HEK293T (cell line): ENCODE measurements at regions not wholly inside any gene's neighbourhood (a gene's known extent, or its start where the extent isn't known, plus 50 kb on each side); places are given as distances from the start of the nearest gene placed in this dataset.

Source experiments
- ARNT ChIP-seq: fragments of 450-650 bp; IDR thresholded peaks from 2 replicates; pipeline ENCODE4 v1.6.1; 2017; ENCODE audit warnings: mild to moderate bottlenecking
- BHLHE40 ChIP-seq: fragments of 450-650 bp; IDR thresholded peaks from 2 replicates; pipeline ENCODE4 v1.6.1; 2016; ENCODE audit warnings: mild to moderate bottlenecking, moderate library complexity, borderline replicate concordance
- CTBP1 ChIP-seq: fragments of 450-650 bp; IDR thresholded peaks from 2 replicates; pipeline ENCODE4 v1.6.1; 2016; ENCODE audit warnings: borderline replicate concordance
- ELF4 ChIP-seq: fragments of 450-650 bp; IDR thresholded peaks from 2 replicates; pipeline ENCODE4 v1.6.1; 2017; ENCODE audit warnings: antibody characterized with exemption
- FOXA1 ChIP-seq: fragments of 450-650 bp; IDR thresholded peaks from 2 replicates; pipeline ENCODE4 v1.6.1; 2016; ENCODE audit warnings: mild to moderate bottlenecking
- FOXK2 ChIP-seq: fragments of 450-650 bp; IDR thresholded peaks from 2 replicates; pipeline ENCODE4 v1.6.1; 2016; ENCODE audit warnings: mild to moderate bottlenecking
- FOXM1 ChIP-seq: fragments of 450-650 bp; IDR thresholded peaks from 2 replicates; pipeline ENCODE4 v1.6.1; 2017; ENCODE audit warnings: mild to moderate bottlenecking, borderline replicate concordance
- LEF1 ChIP-seq: fragments of 450-650 bp; IDR thresholded peaks from 2 replicates; pipeline ENCODE4 v1.6.1; 2017; ENCODE audit warnings: mild to moderate bottlenecking, borderline replicate concordance
- NFRKB ChIP-seq: fragments of 450-650 bp; IDR thresholded peaks from 2 replicates; pipeline ENCODE4 v1.6.1; 2016; ENCODE audit warnings: mild to moderate bottlenecking, moderate library complexity
- SP1 ChIP-seq: fragments of 450-650 bp; IDR thresholded peaks from 2 replicates; pipeline ENCODE4 v1.6.1; 2017
- SUZ12 ChIP-seq: fragments of 450-650 bp; IDR thresholded peaks from 2 replicates; pipeline ENCODE4 v1.6.1; 2016; ENCODE audit warnings: mild to moderate bottlenecking
- TARDBP ChIP-seq: fragments of 450-650 bp; IDR thresholded peaks from 2 replicates; pipeline ENCODE4 v1.6.1; 2016
- ZNF384 ChIP-seq: fragments of 450-650 bp; IDR thresholded peaks from 2 replicates; pipeline ENCODE4 v1.6.1; 2016

DNA sequence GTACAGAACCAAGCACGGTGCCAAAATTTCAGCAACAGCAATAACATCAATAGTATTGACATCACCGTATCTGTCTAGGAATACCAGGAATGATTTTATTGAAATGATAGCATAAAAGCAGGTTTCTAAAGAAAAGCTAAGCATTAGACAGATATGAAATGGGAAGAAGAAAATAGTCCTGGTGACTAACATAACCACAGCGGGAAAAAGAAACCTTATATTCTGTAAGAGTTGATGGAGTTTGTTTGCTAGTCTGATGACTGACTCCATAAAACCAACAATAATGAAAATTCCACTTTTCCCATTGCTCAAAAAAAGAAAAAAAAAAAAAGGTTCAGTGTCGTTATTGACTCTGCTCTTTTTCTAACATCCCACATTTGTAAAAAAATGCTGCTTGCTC lies 668.3 kb downstream of the IPMK start:
- TF ChIP-seq FOXA1, result no peak
- TF ChIP-seq BHLHE40, result no peak
- TF ChIP-seq ELF4, result no peak
- TF ChIP-seq TARDBP, result no peak
- no peak for TF ChIP-seq ARNT
- no peak for TF ChIP-seq FOXM1
- no peak for TF ChIP-seq FOXK2
- no peak for TF ChIP-seq SP1
- no peak for TF ChIP-seq ZNF384
- no peak for TF ChIP-seq CTBP1
- no peak for TF ChIP-seq NFRKB
- TF ChIP-seq LEF1, result no peak
- no peak for TF ChIP-seq SUZ12
